ENCODE measurements at regions not wholly inside any gene's neighbourhood (a gene's known extent, or its start where the extent isn't known, plus 50 kb on each side); places are given as distances from the start of the nearest gene placed in this dataset.
A peak's percentile ranks its signal among the peaks of the same experiment; 100 is the strongest.

DNA sequence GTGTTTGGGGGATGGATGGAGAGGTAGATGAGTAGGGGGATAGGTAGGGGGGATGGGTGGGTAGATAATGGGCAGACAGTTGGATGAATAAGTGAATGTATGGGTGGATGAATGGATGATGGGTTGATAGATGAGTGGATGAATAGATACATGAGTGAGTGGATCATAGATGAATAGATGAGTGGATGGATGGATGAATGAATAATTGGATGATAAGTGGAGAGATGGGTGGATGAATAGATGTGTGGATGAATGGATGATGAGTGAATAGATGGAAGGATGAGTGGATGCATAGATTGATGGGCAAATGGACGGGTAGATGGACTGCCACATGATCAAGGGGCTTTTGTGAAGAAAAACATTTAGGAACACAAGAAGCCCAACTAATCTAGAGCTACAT is 133.3 kb upstream of the F3 start:
- in situ Hi-C loops (cut with MboI; ENCODE audit: low sequenced_read_pairs) (no loop called here), intact Hi-C loops (cut with micrococcal nuclease) (loop anchor here (5.0 kb wide), 1 partner anchor 133 kb away; the partner anchor contains the start of gene F3), dilution Hi-C loops (cut with HindIII; ENCODE audit: low sequenced_read_pairs, unreplicated experiment) (no loop called here)
- peak overlapping the region; percentile 98 for H2BK20ac ChIP-seq (ENCODE audit: low read depth, low read length)
- ATAC-seq (ENCODE audit: low read depth): no peak
- H3K27me3 ChIP-seq (ENCODE audit: control insufficient read depth, insufficient read depth, low read length): no peaks in the 10 kb centered on the region
- H2AK9ac ChIP-seq (replicated peaks; ENCODE audit: low read depth, low read length, poor library complexity): no peak overlapping the region
- peak overlapping the region; percentile 99 for H2BK120ac ChIP-seq (ENCODE audit: low read depth, low read length)
- H3K27ac ChIP-seq (ENCODE audit: insufficient read depth, low read length): no peak overlapping the region; the same call in 1 of the 2 replicates
- H4K91ac ChIP-seq (ENCODE audit: insufficient read depth, low read depth, low read length): peak overlapping the region; percentile 98
- peak overlapping the region; percentile 96 for H3K14ac ChIP-seq (replicated peaks; ENCODE audit: low read depth, low read length)
- H4K5ac ChIP-seq (ENCODE audit: low read depth, low read length): peak overlapping the region; percentile 73; the same call in 1 of the 2 replicates
- H2AK5ac ChIP-seq (ENCODE audit: low read depth, low read length): peak overlapping the region; percentile 96
- peaks cover 22% of the 10 kb centered on the region for H3K4me1 ChIP-seq (ENCODE audit: control insufficient read depth, insufficient read depth, low read length)
- peak overlapping the region; percentile 90; the same call in 1 of the 2 replicates for H3K18ac ChIP-seq (ENCODE audit: low read depth, low read length)
- no peak overlapping the region for H3K4me3 ChIP-seq (ENCODE audit: insufficient read depth, low read depth, low read length)
- peak overlapping the region; percentile 98 for H3K4ac ChIP-seq (ENCODE audit: low read depth, low read length)
- DNase-seq: no peak
- no TSS peak for BruUV-seq (replicated peaks)
- peak overlapping the region; percentile 67 for H2BK15ac ChIP-seq (ENCODE audit: low read depth, low read length)
- no peaks in the 10 kb centered on the region for H4K20me1 ChIP-seq (ENCODE audit: insufficient read depth, low read length)
- POLR2A ChIA-PET (ENCODE audit: unreplicated experiment): interaction anchor here (1.0 kb wide), 1 partner anchor 133 kb away, joined by 5 read pairs; the partner anchor contains the start of gene F3
- peaks cover 0 to 17% of the 10 kb centered on the region in 2 experiments; a peak in 1 of 4 replicates for H3K79me1 ChIP-seq (ENCODE audit: low read depth in 1 of 2, low read length in 2 of 2)
- H2AFZ ChIP-seq (replicated peaks; ENCODE audit: low read length, poor library complexity): no peak overlapping the region
- no CpG with 5 or more reads among the region's 1 CpG for WGBS, 2 experiments (ENCODE audit: extremely low coverage in 2 of 2, insufficient read length in 1 of 2)
- no peaks in the 10 kb centered on the region for H3K36me3 ChIP-seq (ENCODE audit: control insufficient read depth, insufficient read depth, low read length)
- H3K9me3 ChIP-seq (ENCODE audit: control insufficient read depth, insufficient read depth, low read length): no peaks in the 10 kb centered on the region
- H2BK5ac ChIP-seq (ENCODE audit: low read depth, low read length, poor library complexity, severe bottlenecking): peak overlapping the region; percentile 99
- H3K56ac ChIP-seq (ENCODE audit: extremely low read depth, insufficient read depth, low read length): peak overlapping the region; percentile 92; the same call in 1 of the 2 replicates
- peaks cover 17% of the 10 kb centered on the region for H3K9me1 ChIP-seq (ENCODE audit: insufficient read depth, low read length)
- CTCF ChIA-PET: no interaction called here
- no peak overlapping the region for H3K4me2 ChIP-seq (ENCODE audit: low read depth, low read length)
- peak overlapping the region; percentile 40 to 94 for H4K8ac ChIP-seq (ENCODE audit: low read depth in 2 of 2, low read length in 2 of 2)
- H3K23ac ChIP-seq (ENCODE audit: low read depth, low read length): peak overlapping the region; percentile 94; the same call in 1 of the 2 replicates
- no peak for TF ChIP-seq CHD1 (IDR thresholded peaks at IDR 0.05; ENCODE audit: low read depth, low read length)
- TF ChIP-seq, protein P1, sequence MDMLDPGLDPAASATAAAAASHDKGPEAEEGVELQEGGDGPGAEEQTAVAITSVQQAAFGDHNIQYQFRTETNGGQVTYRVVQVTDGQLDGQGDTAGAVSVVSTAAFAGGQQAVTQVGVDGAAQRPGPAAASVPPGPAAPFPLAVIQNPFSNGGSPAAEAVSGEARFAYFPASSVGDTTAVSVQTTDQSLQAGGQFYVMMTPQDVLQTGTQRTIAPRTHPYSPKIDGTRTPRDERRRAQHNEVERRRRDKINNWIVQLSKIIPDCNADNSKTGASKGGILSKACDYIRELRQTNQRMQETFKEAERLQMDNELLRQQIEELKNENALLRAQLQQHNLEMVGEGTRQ (IDR thresholded peaks at IDR 0.05; ENCODE audit: low read depth, low read length): no peak
- TF ChIP-seq SMC3 (IDR thresholded peaks at IDR 0.05; ENCODE audit: low read depth, low read length): no peak
- TF ChIP-seq, protein P2, sequence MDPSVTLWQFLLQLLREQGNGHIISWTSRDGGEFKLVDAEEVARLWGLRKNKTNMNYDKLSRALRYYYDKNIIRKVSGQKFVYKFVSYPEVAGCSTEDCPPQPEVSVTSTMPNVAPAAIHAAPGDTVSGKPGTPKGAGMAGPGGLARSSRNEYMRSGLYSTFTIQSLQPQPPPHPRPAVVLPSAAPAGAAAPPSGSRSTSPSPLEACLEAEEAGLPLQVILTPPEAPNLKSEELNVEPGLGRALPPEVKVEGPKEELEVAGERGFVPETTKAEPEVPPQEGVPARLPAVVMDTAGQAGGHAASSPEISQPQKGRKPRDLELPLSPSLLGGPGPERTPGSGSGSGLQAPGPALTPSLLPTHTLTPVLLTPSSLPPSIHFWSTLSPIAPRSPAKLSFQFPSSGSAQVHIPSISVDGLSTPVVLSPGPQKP (IDR thresholded peaks at IDR 0.05; ENCODE audit: borderline replicate concordance, low read depth, low read length): no peak
- TF ChIP-seq FOS (IDR thresholded peaks at IDR 0.05; ENCODE audit: low read depth, low read length): no peak
- no peak for TF ChIP-seq MXI1 (IDR thresholded peaks at IDR 0.05; ENCODE audit: borderline replicate concordance, low read depth, low read length)
- no peak for TF ChIP-seq RFX5 (IDR thresholded peaks at IDR 0.05; ENCODE audit: low read depth, low read length)
- no peak for TF ChIP-seq RAD21 (IDR thresholded peaks at IDR 0.05; ENCODE audit: low read length)
- TF ChIP-seq CEBPB (IDR thresholded peaks at IDR 0.05; ENCODE audit: low read depth, low read length): no peak
- TF ChIP-seq RCOR1 (IDR thresholded peaks at IDR 0.05; ENCODE audit: insufficient replicate concordance, low read length): no peak
- TF ChIP-seq, protein P3, sequence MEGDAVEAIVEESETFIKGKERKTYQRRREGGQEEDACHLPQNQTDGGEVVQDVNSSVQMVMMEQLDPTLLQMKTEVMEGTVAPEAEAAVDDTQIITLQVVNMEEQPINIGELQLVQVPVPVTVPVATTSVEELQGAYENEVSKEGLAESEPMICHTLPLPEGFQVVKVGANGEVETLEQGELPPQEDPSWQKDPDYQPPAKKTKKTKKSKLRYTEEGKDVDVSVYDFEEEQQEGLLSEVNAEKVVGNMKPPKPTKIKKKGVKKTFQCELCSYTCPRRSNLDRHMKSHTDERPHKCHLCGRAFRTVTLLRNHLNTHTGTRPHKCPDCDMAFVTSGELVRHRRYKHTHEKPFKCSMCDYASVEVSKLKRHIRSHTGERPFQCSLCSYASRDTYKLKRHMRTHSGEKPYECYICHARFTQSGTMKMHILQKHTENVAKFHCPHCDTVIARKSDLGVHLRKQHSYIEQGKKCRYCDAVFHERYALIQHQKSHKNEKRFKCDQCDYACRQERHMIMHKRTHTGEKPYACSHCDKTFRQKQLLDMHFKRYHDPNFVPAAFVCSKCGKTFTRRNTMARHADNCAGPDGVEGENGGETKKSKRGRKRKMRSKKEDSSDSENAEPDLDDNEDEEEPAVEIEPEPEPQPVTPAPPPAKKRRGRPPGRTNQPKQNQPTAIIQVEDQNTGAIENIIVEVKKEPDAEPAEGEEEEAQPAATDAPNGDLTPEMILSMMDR (conservative IDR thresholded peaks at IDR 0.05; ENCODE audit: low read depth, low read length): no peak
- no peak for TF ChIP-seq NFE2L2 (IDR thresholded peaks at IDR 0.05; ENCODE audit: low read depth, low read length)
- TF ChIP-seq BHLHE40 (IDR thresholded peaks at IDR 0.05; ENCODE audit: low read depth, low read length): no peak
- no peak for TF ChIP-seq MAZ (IDR thresholded peaks at IDR 0.05; ENCODE audit: borderline replicate concordance, low read depth, low read length)
- no peak for TF ChIP-seq MAFK (IDR thresholded peaks at IDR 0.05; ENCODE audit: low read depth, low read length)
- TF ChIP-seq POLR2A (IDR thresholded peaks at IDR 0.05; ENCODE audit: low read depth, low read length): no peak
- no peak overlapping the region for H3K9ac ChIP-seq (ENCODE audit: low read depth, low read length)
